ENCODE measurements at regions not wholly inside any gene's neighbourhood (a gene's known extent, or its start where the extent isn't known, plus 50 kb on each side); places are given as distances from the start of the nearest gene placed in this dataset.

GRCh38 chr12:93139028-93139665 is 210.1 kb upstream of the EEA1 start:
- intact Hi-C loops (cut with DNase I) = no loop called here
- no peak for DNase-seq (ENCODE audit: low spot score)

- intact Hi-C loops (cut with DNase I) = no loop called here
- no peak for DNase-seq (ENCODE audit: low spot score)
Measured at GRCh38 chr12:93140325-93140724, 211.2 kb upstream of the EEA1 start.

- no peak for DNase-seq (ENCODE audit: low spot score)
- intact Hi-C loops (cut with DNase I) = no loop called here
Measured at GRCh38 chr12:93140801-93141200, 211.7 kb upstream of the EEA1 start.

GRCh38 chr12:93142881-93143280 is 213.8 kb upstream of the EEA1 start:
- DNase-seq (ENCODE audit: low spot score) = no peak
- intact Hi-C loops (cut with DNase I) = no loop called here

GRCh38 chr12:93144109-93144508 is 215.0 kb upstream of the EEA1 start:
- intact Hi-C loops (cut with DNase I) = no loop called here
- no peak for DNase-seq (ENCODE audit: low spot score)

GRCh38 chr12:93145086-93145485 is 216.0 kb upstream of the EEA1 start:
- intact Hi-C loops (cut with DNase I) = no loop called here
- DNase-seq (ENCODE audit: low spot score) = no peak

GRCh38 chr12:93146263-93146939 is 217.3 kb upstream of the EEA1 start:
- DNase-seq (ENCODE audit: low spot score) = no peak
- intact Hi-C loops (cut with DNase I) = no loop called here

- intact Hi-C loops (cut with DNase I) = no loop called here
- no peak for DNase-seq (ENCODE audit: low spot score)
Measured at GRCh38 chr12:93146970-93147369, 217.9 kb upstream of the EEA1 start.

- intact Hi-C loops (cut with DNase I) = no loop called here
Measured at GRCh38 chr12:93148412-93148811, 219.3 kb upstream of the EEA1 start.

GRCh38 chr12:93149229-93149628 is 220.1 kb upstream of the EEA1 start:
- intact Hi-C loops (cut with DNase I) = no loop called here
- DNase-seq (ENCODE audit: low spot score) = no peak

More at GRCh38 chr12:93148412-93148811, 219.3 kb upstream of the EEA1 start:
- DNase-seq (ENCODE audit: low spot score) = no peak

GRCh38 chr12:93151079-93151762 is 222.1 kb upstream of the EEA1 start:
- no peak for DNase-seq (ENCODE audit: low spot score)
- intact Hi-C loops (cut with DNase I) = no loop called here

- intact Hi-C loops (cut with DNase I) = no loop called here
Measured at GRCh38 chr12:93152617-93153016, 223.5 kb upstream of the EEA1 start.

GRCh38 chr12:93153321-93153720 is 224.2 kb upstream of the EEA1 start:
- DNase-seq (ENCODE audit: low spot score) = no peak
- intact Hi-C loops (cut with DNase I) = no loop called here

More at GRCh38 chr12:93152617-93153016, 223.5 kb upstream of the EEA1 start:
- no peak for DNase-seq (ENCODE audit: low spot score)

- intact Hi-C loops (cut with DNase I) = no loop called here
- DNase-seq (ENCODE audit: low spot score) = no peak
Measured at GRCh38 chr12:93154096-93154728, 223.5 kb upstream of the NUDT4 start.

- intact Hi-C loops (cut with DNase I) = no loop called here
- DNase-seq (ENCODE audit: low spot score) = no peak
Measured at GRCh38 chr12:93154753-93155480, 222.8 kb upstream of the NUDT4 start.

- DNase-seq (ENCODE audit: low spot score) = no peak
- intact Hi-C loops (cut with DNase I) = no loop called here
Measured at GRCh38 chr12:93156086-93156716, 221.5 kb upstream of the NUDT4 start.

GRCh38 chr12:93157279-93157678 is 220.4 kb upstream of the NUDT4 start:
- intact Hi-C loops (cut with DNase I) = no loop called here
- DNase-seq (ENCODE audit: low spot score) = no peak

GRCh38 chr12:93158065-93158843 is 219.5 kb upstream of the NUDT4 start:
- intact Hi-C loops (cut with DNase I) = no loop called here
- no peak for DNase-seq (ENCODE audit: low spot score)
